Panc1 (cell line): ENCODE measurements at regions not wholly inside any gene's neighbourhood (a gene's known extent, or its start where the extent isn't known, plus 50 kb on each side); places are given as distances from the start of the nearest gene placed in this dataset.

Experiments
- ATAC-seq: fragments of 200-7000 bp; cut with Tn5 transposase; 2 replicates; pipeline ENCODE4 v1.9.1; 2020; ENCODE audit warnings: mild to moderate bottlenecking, moderate library complexity
- BruUV-seq: library from RNA; stranded (reverse); fragments of 400-500 nt; replicated peaks from 2 replicates; lab custom pipeline; 2021; lab: Mats Ljungman, UMichigan
- CTCF ChIA-PET: fragments of 300-600 bp; sonication (Branson Sonifier 250); formaldehyde crosslinking; loops from one replicate; lab custom pipeline; 2022; ENCODE audit warnings: antibody characterized with exemption; lab: Charles Lee
- POLR2A ChIA-PET: fragments of 300-600 bp; sonication (Branson Sonifier 250); formaldehyde crosslinking; loops from one replicate; lab custom pipeline; 2022; ENCODE audit warnings: antibody characterized with exemption; lab: Charles Lee
- DNase-seq: peaks from one replicate; pipeline ENCODE4 v3.0.0-alpha.2; 2010; ENCODE audit warnings: low read depth, low spot score
- H3K27ac ChIP-seq: 2 replicates; pipeline ENCODE4 v1.5.1; 2011; ENCODE audit warnings: mild to moderate bottlenecking, low read length, inconsistent platforms
- H3K27me3 ChIP-seq: fragments of 200-500 bp; sonication (Bioruptor generic); 2 replicates; pipeline ENCODE4 v1.6.0; 2014; ENCODE audit warnings: low read length, inconsistent platforms; ENCODE audit not compliant: control insufficient read depth, insufficient read depth
- H3K36me3 ChIP-seq: fragments of 200-500 bp; sonication (Bioruptor generic); 2 replicates; pipeline ENCODE4 v1.5.1; 2014; ENCODE audit warnings: inconsistent platforms, mild to moderate bottlenecking, low read length, moderate library complexity; ENCODE audit not compliant: control insufficient read depth, insufficient read depth
- H3K4me1 ChIP-seq: 2 replicates; pipeline ENCODE4 v1.5.1; 2011; ENCODE audit warnings: inconsistent platforms, mild to moderate bottlenecking, low read length, moderate library complexity; ENCODE audit not compliant: control insufficient read depth, insufficient read depth
- H3K4me3 ChIP-seq, 2 experiments: 2 replicates each; pipeline ENCODE4 v1.5.1; 2011 to 2012; ENCODE audit warnings: low read depth in 2 of 2, low read length in 2 of 2, mild to moderate bottlenecking in 2 of 2, inconsistent platforms in 1 of 2, moderate library complexity in 1 of 2
- H3K9me3 ChIP-seq: fragments of 200-500 bp; sonication (Bioruptor generic); 2 replicates; pipeline ENCODE4 v1.5.1; 2014; ENCODE audit warnings: low read depth, mild to moderate bottlenecking, inconsistent platforms, low read length, moderate library complexity; ENCODE audit not compliant: control insufficient read depth, insufficient read depth
- POLR2AphosphoS5 ChIP-seq: IDR thresholded peaks from 2 replicates; pipeline ENCODE4 v1.6.1; 2012; ENCODE audit warnings: mild to moderate bottlenecking, low read depth, low read length, moderate library complexity
- SIN3A ChIP-seq: IDR thresholded peaks from 2 replicates; pipeline ENCODE4 v1.6.1; 2012; ENCODE audit warnings: low read depth, mild to moderate bottlenecking, low read length, moderate library complexity, borderline replicate concordance; ENCODE audit not compliant: insufficient read depth
- TCF7L2 ChIP-seq: IDR thresholded peaks from 2 replicates; pipeline ENCODE4 v1.6.1; 2011; ENCODE audit warnings: mild to moderate bottlenecking, low read depth, low read length, inconsistent platforms
- in situ Hi-C: cut with HindIII; loops from 2 replicates; pipeline ENCODE4 v1.10.0; 2016; ENCODE audit warnings: low sequenced_read_pairs, low pct_unique_long_range_greater_than_20kb
- intact Hi-C: fragments of 100-400 bp; cut with micrococcal nuclease; formaldehyde crosslinking; loops from one replicate; pipeline ENCODE4 v1.10.0; 2022; ENCODE audit not compliant: unreplicated experiment
- TF ChIP-seq, protein P1 (sequence below), 2 experiments: IDR thresholded peaks; 2 replicates each; pipeline ENCODE4 v1.6.1; 2011 to 2012; ENCODE audit warnings: low read depth in 2 of 2, control low read depth in 1 of 2, low read length in 1 of 2, mild to moderate bottlenecking in 1 of 2, moderate library complexity in 1 of 2; ENCODE audit not compliant: insufficient read depth in 1 of 2
- TF ChIP-seq, protein P2 (sequence below): fragments of 450-650 bp; IDR thresholded peaks from 2 replicates; pipeline ENCODE4 v1.5.1; 2017; ENCODE audit warnings: mild to moderate bottlenecking

DNA sequence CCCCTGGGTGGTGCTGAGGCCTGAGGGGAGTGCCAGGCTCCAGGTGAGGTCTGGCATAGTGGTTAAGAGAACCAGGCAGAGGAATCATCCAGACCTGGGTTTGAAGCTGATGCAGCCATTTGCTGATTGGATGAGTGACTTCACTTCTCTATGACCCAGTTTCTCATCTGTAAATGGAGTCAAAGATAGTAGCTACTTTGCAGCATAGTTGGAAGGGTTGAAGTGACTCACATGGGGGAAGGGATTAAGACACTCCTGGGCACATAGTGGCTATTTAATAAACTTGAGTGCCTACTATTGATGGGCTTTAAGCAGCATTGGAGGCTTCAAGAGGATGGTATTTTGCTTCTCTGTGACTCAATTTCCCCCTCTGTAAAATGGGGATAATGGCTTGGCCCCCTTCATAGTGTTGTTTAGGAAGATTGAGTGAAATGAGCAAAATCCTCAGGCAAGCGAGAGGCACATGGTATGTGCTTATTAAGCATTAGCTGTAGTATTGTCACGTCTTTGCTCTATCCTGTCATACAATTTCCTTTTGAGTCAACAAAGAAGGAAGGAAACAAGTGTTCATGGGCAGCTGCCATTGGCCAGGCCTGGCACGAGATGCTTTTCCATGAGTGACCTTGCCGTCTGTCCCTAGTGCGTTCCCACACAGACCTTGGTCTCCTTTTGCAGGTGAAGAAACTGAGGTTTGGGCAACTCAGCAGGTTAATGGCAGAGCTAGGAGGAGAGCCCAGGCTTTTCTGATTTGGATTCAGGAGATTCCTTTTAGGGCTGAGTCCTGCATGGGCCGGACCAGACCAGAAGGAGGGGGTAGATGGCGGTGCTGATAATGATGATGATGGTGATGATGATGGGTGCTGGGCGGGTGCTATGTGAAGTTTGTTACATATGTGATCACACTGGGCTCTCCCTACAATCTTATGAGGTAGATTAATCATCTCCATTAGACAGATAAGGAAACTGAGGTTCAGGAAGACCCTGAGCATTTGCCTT is 131.1 kb upstream of the WNT4 start:
- H3K36me3 ChIP-seq: no peaks in the 10 kb centered on the region
- ChIA-PET POLR2A (no interaction called here), CTCF (no interaction called here)
- H3K4me1 ChIP-seq: no peaks in the 10 kb centered on the region
- no peaks in the 10 kb centered on the region for H3K27me3 ChIP-seq
- H3K9me3 ChIP-seq: no peaks in the 10 kb centered on the region
- no peak for DNase-seq
- no peak overlapping the region for H3K4me3 ChIP-seq
- intact Hi-C loops: loop anchor here (10.0 kb wide), 2 partner anchors 121 to 139 kb away; no protein-coding TSS in a partner anchor
- no peak for ATAC-seq
- TF ChIP-seq TCF7L2: no peak
- TF ChIP-seq, protein P1, sequence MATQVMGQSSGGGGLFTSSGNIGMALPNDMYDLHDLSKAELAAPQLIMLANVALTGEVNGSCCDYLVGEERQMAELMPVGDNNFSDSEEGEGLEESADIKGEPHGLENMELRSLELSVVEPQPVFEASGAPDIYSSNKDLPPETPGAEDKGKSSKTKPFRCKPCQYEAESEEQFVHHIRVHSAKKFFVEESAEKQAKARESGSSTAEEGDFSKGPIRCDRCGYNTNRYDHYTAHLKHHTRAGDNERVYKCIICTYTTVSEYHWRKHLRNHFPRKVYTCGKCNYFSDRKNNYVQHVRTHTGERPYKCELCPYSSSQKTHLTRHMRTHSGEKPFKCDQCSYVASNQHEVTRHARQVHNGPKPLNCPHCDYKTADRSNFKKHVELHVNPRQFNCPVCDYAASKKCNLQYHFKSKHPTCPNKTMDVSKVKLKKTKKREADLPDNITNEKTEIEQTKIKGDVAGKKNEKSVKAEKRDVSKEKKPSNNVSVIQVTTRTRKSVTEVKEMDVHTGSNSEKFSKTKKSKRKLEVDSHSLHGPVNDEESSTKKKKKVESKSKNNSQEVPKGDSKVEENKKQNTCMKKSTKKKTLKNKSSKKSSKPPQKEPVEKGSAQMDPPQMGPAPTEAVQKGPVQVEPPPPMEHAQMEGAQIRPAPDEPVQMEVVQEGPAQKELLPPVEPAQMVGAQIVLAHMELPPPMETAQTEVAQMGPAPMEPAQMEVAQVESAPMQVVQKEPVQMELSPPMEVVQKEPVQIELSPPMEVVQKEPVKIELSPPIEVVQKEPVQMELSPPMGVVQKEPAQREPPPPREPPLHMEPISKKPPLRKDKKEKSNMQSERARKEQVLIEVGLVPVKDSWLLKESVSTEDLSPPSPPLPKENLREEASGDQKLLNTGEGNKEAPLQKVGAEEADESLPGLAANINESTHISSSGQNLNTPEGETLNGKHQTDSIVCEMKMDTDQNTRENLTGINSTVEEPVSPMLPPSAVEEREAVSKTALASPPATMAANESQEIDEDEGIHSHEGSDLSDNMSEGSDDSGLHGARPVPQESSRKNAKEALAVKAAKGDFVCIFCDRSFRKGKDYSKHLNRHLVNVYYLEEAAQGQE (IDR thresholded peaks at IDR 0.05; ENCODE audit: insufficient read depth in 1 of 2, low read depth in 2 of 2, low read length in 1 of 2): no peak
- TF ChIP-seq POLR2AphosphoS5: no peak
- TF ChIP-seq, protein P2, sequence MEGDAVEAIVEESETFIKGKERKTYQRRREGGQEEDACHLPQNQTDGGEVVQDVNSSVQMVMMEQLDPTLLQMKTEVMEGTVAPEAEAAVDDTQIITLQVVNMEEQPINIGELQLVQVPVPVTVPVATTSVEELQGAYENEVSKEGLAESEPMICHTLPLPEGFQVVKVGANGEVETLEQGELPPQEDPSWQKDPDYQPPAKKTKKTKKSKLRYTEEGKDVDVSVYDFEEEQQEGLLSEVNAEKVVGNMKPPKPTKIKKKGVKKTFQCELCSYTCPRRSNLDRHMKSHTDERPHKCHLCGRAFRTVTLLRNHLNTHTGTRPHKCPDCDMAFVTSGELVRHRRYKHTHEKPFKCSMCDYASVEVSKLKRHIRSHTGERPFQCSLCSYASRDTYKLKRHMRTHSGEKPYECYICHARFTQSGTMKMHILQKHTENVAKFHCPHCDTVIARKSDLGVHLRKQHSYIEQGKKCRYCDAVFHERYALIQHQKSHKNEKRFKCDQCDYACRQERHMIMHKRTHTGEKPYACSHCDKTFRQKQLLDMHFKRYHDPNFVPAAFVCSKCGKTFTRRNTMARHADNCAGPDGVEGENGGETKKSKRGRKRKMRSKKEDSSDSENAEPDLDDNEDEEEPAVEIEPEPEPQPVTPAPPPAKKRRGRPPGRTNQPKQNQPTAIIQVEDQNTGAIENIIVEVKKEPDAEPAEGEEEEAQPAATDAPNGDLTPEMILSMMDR: no peak
- no peak for TF ChIP-seq SIN3A
- no peak overlapping the region for H3K27ac ChIP-seq
- no TSS peak for BruUV-seq
- in situ Hi-C loops: no loop called here

DNA sequence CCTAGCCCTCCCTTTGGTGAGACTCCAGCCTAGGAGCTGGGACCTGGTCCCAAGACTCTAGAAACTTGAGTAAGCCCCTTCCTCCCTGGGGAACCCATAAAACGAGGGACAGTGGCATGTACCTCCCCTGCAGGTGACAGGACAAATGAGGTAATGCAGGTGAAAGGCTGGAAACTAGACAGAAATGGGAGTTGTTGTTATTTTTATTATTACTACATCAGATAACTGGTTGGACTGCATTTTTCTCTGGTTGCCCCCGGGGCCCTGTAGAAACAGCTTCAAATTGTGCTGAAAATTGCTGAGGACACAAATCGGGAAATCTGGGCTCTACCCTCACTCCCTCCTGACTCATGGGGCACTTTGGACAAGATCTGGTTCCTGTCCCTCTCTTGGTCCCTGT is 132.3 kb upstream of the WNT4 start:
- H3K9me3 ChIP-seq: no peaks in the 10 kb centered on the region
- POLR2A ChIA-PET: no interaction called here
- no peaks in the 10 kb centered on the region for H3K4me1 ChIP-seq
- H3K36me3 ChIP-seq: no peaks in the 10 kb centered on the region
- BruUV-seq: no TSS peak
- no peak overlapping the region for H3K27ac ChIP-seq
- H3K27me3 ChIP-seq: no peaks in the 10 kb centered on the region
- CTCF ChIA-PET: interaction anchor here (0.6 to 1.1 kb wide), 3 partner anchors 63 to 654 kb away, joined by 3 read pairs; no protein-coding TSS in a partner anchor
- H3K4me3 ChIP-seq: no peak overlapping the region
- intact Hi-C loops: loop anchor here (10.0 kb wide), 2 partner anchors 120 to 140 kb away; no protein-coding TSS in a partner anchor
- DNase-seq (no peak), ATAC-seq (peak; percentile 14; the same call in 1 of the 2 replicates)
- in situ Hi-C loops: no loop called here
- TF ChIP-seq POLR2AphosphoS5: no peak
- TF ChIP-seq, protein P1 (IDR thresholded peaks at IDR 0.05; ENCODE audit: insufficient read depth in 1 of 2, low read depth in 2 of 2, low read length in 1 of 2): no peak
- TF ChIP-seq SIN3A: no peak
- TF ChIP-seq, protein P2: no peak
- no peak for TF ChIP-seq TCF7L2
